ENCODE measurements at regions not wholly inside any gene's neighbourhood (a gene's known extent, or its start where the extent isn't known, plus 50 kb on each side); places are given as distances from the start of the nearest gene placed in this dataset.

DNA sequence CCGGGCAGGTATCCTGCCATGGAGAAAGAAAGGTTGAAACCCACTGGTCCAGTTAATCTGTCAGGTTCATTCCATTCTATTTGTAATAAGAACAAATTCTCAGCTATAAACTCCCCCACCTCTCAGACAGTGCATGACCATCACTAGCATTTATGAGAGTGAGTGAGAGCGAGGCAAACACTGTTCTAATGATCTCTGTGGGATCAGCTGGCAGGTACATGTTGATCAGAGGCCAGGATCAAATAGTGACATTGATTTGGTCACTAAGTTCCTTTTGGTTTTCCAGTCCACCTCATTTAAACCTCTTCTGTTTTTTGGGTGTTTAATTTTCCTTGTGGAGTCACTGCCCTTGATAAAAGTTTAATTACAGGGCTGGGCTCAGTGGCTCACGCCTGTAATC, 423.1 kb upstream of the CHST9 start:
- TF ChIP-seq, protein P1, sequence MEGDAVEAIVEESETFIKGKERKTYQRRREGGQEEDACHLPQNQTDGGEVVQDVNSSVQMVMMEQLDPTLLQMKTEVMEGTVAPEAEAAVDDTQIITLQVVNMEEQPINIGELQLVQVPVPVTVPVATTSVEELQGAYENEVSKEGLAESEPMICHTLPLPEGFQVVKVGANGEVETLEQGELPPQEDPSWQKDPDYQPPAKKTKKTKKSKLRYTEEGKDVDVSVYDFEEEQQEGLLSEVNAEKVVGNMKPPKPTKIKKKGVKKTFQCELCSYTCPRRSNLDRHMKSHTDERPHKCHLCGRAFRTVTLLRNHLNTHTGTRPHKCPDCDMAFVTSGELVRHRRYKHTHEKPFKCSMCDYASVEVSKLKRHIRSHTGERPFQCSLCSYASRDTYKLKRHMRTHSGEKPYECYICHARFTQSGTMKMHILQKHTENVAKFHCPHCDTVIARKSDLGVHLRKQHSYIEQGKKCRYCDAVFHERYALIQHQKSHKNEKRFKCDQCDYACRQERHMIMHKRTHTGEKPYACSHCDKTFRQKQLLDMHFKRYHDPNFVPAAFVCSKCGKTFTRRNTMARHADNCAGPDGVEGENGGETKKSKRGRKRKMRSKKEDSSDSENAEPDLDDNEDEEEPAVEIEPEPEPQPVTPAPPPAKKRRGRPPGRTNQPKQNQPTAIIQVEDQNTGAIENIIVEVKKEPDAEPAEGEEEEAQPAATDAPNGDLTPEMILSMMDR (IDR thresholded peaks at IDR 0.05): no peak
- no peak for TF ChIP-seq POLR2A (IDR thresholded peaks at IDR 0.05)
- TF ChIP-seq POLR2AphosphoS5 (IDR thresholded peaks at IDR 0.05): no peak
- no peak for TF ChIP-seq EP300 (IDR thresholded peaks at IDR 0.05)
